HG02870 (cell line): ENCODE measurements at regions not wholly inside any gene's neighbourhood (a gene's known extent, or its start where the extent isn't known, plus 50 kb on each side); places are given as distances from the start of the nearest gene placed in this dataset.
"Not testable (repeated sequence)": the region's sequence is repeated elsewhere in the genome, so short reads cannot be mapped to it uniquely, and the experiment has no call there.

Source experiments
- ATAC-seq: cut with Tn5 transposase; IDR thresholded peaks from one replicate; pipeline ENCODE4 v1.9.1; 2021; ENCODE audit warnings: mild to moderate bottlenecking, moderate library complexity; ENCODE audit not compliant: unreplicated experiment

- not testable (repeated sequence) for ATAC-seq
These were observed 87.4 kb upstream of the FCGR1A start for GRCh38 chr1:149695066-149695465.

GRCh38 chr1:149700220-149700619, 82.3 kb upstream of the FCGR1A start:
- ATAC-seq: not testable (repeated sequence)

GRCh38 chr1:149700677-149701567, 81.6 kb upstream of the FCGR1A start:
- not testable (repeated sequence) for ATAC-seq

GRCh38 chr1:149708192-149708853, 74.2 kb upstream of the FCGR1A start:
- ATAC-seq: peak; percentile 93

GRCh38 chr1:149711651-149712050, 70.8 kb upstream of the FCGR1A start:
- ATAC-seq: not testable (repeated sequence)

GRCh38 chr1:149712154-149712927, 70.2 kb upstream of the FCGR1A start:
- ATAC-seq: not testable (repeated sequence)

- ATAC-seq: not testable (repeated sequence)
These were observed 69.0 kb upstream of the FCGR1A start for GRCh38 chr1:149713513-149713912.

GRCh38 chr1:149713952-149714351, 68.5 kb upstream of the FCGR1A start:
- ATAC-seq: not testable (repeated sequence)

- not testable (repeated sequence) for ATAC-seq
These were observed 57.7 kb upstream of the FCGR1A start for GRCh38 chr1:149724618-149725302.

- ATAC-seq: not testable (repeated sequence)
These were observed 55.8 kb upstream of the FCGR1A start for GRCh38 chr1:149726688-149727087.

GRCh38 chr1:149728598-149728997, 53.9 kb upstream of the FCGR1A start:
- ATAC-seq: not testable (repeated sequence)
